Panc1 (cell line): ENCODE measurements at regions not wholly inside any gene's neighbourhood (a gene's known extent, or its start where the extent isn't known, plus 50 kb on each side); places are given as distances from the start of the nearest gene placed in this dataset.

Source experiments
- ATAC-seq: fragments of 200-7000 bp; cut with Tn5 transposase; 2 replicates; pipeline ENCODE4 v1.9.1; 2020; ENCODE audit warnings: mild to moderate bottlenecking, moderate library complexity
- BruUV-seq: library from RNA; stranded (reverse); fragments of 400-500 nt; replicated peaks from 2 replicates; lab custom pipeline; 2021; lab: Mats Ljungman, UMichigan
- CTCF ChIA-PET: fragments of 300-600 bp; sonication (Branson Sonifier 250); formaldehyde crosslinking; loops from one replicate; lab custom pipeline; 2022; ENCODE audit warnings: antibody characterized with exemption; lab: Charles Lee
- POLR2A ChIA-PET: fragments of 300-600 bp; sonication (Branson Sonifier 250); formaldehyde crosslinking; loops from one replicate; lab custom pipeline; 2022; ENCODE audit warnings: antibody characterized with exemption; lab: Charles Lee
- DNase-seq: peaks from one replicate; pipeline ENCODE4 v3.0.0-alpha.2; 2010; ENCODE audit warnings: low read depth, low spot score
- H3K27ac ChIP-seq: 2 replicates; pipeline ENCODE4 v1.5.1; 2011; ENCODE audit warnings: mild to moderate bottlenecking, low read length, inconsistent platforms
- H3K27me3 ChIP-seq: fragments of 200-500 bp; sonication (Bioruptor generic); 2 replicates; pipeline ENCODE4 v1.6.0; 2014; ENCODE audit warnings: low read length, inconsistent platforms; ENCODE audit not compliant: control insufficient read depth, insufficient read depth
- H3K36me3 ChIP-seq: fragments of 200-500 bp; sonication (Bioruptor generic); 2 replicates; pipeline ENCODE4 v1.5.1; 2014; ENCODE audit warnings: inconsistent platforms, mild to moderate bottlenecking, low read length, moderate library complexity; ENCODE audit not compliant: control insufficient read depth, insufficient read depth
- H3K4me1 ChIP-seq: 2 replicates; pipeline ENCODE4 v1.5.1; 2011; ENCODE audit warnings: inconsistent platforms, mild to moderate bottlenecking, low read length, moderate library complexity; ENCODE audit not compliant: control insufficient read depth, insufficient read depth
- H3K4me3 ChIP-seq, 2 experiments: 2 replicates each; pipeline ENCODE4 v1.5.1; 2011 to 2012; ENCODE audit warnings: low read depth in 2 of 2, low read length in 2 of 2, mild to moderate bottlenecking in 2 of 2, inconsistent platforms in 1 of 2, moderate library complexity in 1 of 2
- H3K9me3 ChIP-seq: fragments of 200-500 bp; sonication (Bioruptor generic); 2 replicates; pipeline ENCODE4 v1.5.1; 2014; ENCODE audit warnings: low read depth, mild to moderate bottlenecking, inconsistent platforms, low read length, moderate library complexity; ENCODE audit not compliant: control insufficient read depth, insufficient read depth
- CTCF ChIP-seq: fragments of 450-650 bp; IDR thresholded peaks from 2 replicates; pipeline ENCODE4 v1.5.1; 2017; ENCODE audit warnings: mild to moderate bottlenecking
- POLR2AphosphoS5 ChIP-seq: IDR thresholded peaks from 2 replicates; pipeline ENCODE4 v1.6.1; 2012; ENCODE audit warnings: mild to moderate bottlenecking, low read depth, low read length, moderate library complexity
- REST ChIP-seq, 2 experiments: IDR thresholded peaks; 2 replicates each; pipeline ENCODE4 v1.6.1; 2011 to 2012; ENCODE audit warnings: low read depth in 2 of 2, control low read depth in 1 of 2, low read length in 1 of 2, mild to moderate bottlenecking in 1 of 2, moderate library complexity in 1 of 2; ENCODE audit not compliant: insufficient read depth in 1 of 2
- SIN3A ChIP-seq: IDR thresholded peaks from 2 replicates; pipeline ENCODE4 v1.6.1; 2012; ENCODE audit warnings: low read depth, mild to moderate bottlenecking, low read length, moderate library complexity, borderline replicate concordance; ENCODE audit not compliant: insufficient read depth
- TCF7L2 ChIP-seq: IDR thresholded peaks from 2 replicates; pipeline ENCODE4 v1.6.1; 2011; ENCODE audit warnings: mild to moderate bottlenecking, low read depth, low read length, inconsistent platforms
- in situ Hi-C: cut with HindIII; loops from 2 replicates; pipeline ENCODE4 v1.10.0; 2016; ENCODE audit warnings: low sequenced_read_pairs, low pct_unique_long_range_greater_than_20kb
- intact Hi-C: fragments of 100-400 bp; cut with micrococcal nuclease; formaldehyde crosslinking; loops from one replicate; pipeline ENCODE4 v1.10.0; 2022; ENCODE audit not compliant: unreplicated experiment

- Histone ChIP-seq H3K27ac (no peak overlapping the region), H3K9me3 (no peaks in the 10 kb centered on the region), H3K36me3 (no peaks in the 10 kb centered on the region), H3K4me3 (no peak overlapping the region), H3K27me3 (no peaks in the 10 kb centered on the region), H3K4me1 (no peaks in the 10 kb centered on the region)
- intact Hi-C loops = no loop called here
- no TSS peak for BruUV-seq
- TF ChIP-seq POLR2AphosphoS5 (no peak), TCF7L2 (no peak), CTCF (no peak), SIN3A (no peak), REST (IDR thresholded peaks at IDR 0.05; ENCODE audit: insufficient read depth in 1 of 2, low read depth in 2 of 2, low read length in 1 of 2) (no peak)
- DNase-seq (no peak), ATAC-seq (no peak)
- in situ Hi-C loops = no loop called here
- ChIA-PET CTCF (no interaction called here), POLR2A (interaction anchor here (0.6 kb wide), 1 partner anchor 1372 kb away, joined by 3 read pairs; no protein-coding TSS in a partner anchor)
These were observed 353.8 kb upstream of the RSPO3 start for GRCh38 chr6:126764671-126765070.

- H3K27me3 ChIP-seq = no peaks in the 10 kb centered on the region
- in situ Hi-C loops = no loop called here
- H3K4me1 ChIP-seq = no peaks in the 10 kb centered on the region
- intact Hi-C loops = no loop called here
- POLR2A ChIA-PET = no interaction called here
- BruUV-seq = no TSS peak
- TF ChIP-seq REST (IDR thresholded peaks at IDR 0.05; ENCODE audit: insufficient read depth in 1 of 2, low read depth in 2 of 2, low read length in 1 of 2) (no peak), SIN3A (no peak), POLR2AphosphoS5 (no peak), CTCF (no peak), TCF7L2 (no peak)
- CTCF ChIA-PET = no interaction called here
- no peak overlapping the region for H3K4me3 ChIP-seq
- ATAC-seq (no peak), DNase-seq (no peak)
- no peak overlapping the region for H3K27ac ChIP-seq
- no peaks in the 10 kb centered on the region for H3K36me3 ChIP-seq
- no peaks in the 10 kb centered on the region for H3K9me3 ChIP-seq
These were observed 351.7 kb upstream of the RSPO3 start for GRCh38 chr6:126766820-126767219.
